Head of caudate nucleus (tissue), 42 donors: ENCODE measurements at regions not wholly inside any gene's neighbourhood (a gene's known extent, or its start where the extent isn't known, plus 50 kb on each side); places are given as distances from the start of the nearest gene placed in this dataset.

Experiments
- DNase-seq, 42 donors: peaks; one replicate each; pipeline versions ENCODE4 v3.0.0 to v3.0.0-alpha.2; 2020 to 2021; ENCODE audit warnings: mixed read lengths in 7 of 42
- intact Hi-C: fragments of 100-400 bp; cut with DNase I; formaldehyde crosslinking; loops from one replicate; pipeline ENCODE4 v1.15.0; 2022

- peak in 1 of 42 donors; percentile 34 for DNase-seq
- intact Hi-C loops: no loop called here
These were observed 126.3 kb downstream of the SLC25A47 start for GRCh38 chr14:100449225-100449987.

GRCh38 chr14:100450049-100450448 is 126.9 kb downstream of the SLC25A47 start:
- intact Hi-C loops: no loop called here
- DNase-seq: no peak

- no peak for DNase-seq
- intact Hi-C loops: no loop called here
These were observed 127.6 kb downstream of the SLC25A47 start for GRCh38 chr14:100450736-100451135.

- intact Hi-C loops: no loop called here
- DNase-seq: no peak
These were observed 128.1 kb downstream of the SLC25A47 start for GRCh38 chr14:100451264-100451663.

GRCh38 chr14:100453930-100454329 is 130.8 kb downstream of the SLC25A47 start:
- intact Hi-C loops: no loop called here
- DNase-seq: no peak

DNA sequence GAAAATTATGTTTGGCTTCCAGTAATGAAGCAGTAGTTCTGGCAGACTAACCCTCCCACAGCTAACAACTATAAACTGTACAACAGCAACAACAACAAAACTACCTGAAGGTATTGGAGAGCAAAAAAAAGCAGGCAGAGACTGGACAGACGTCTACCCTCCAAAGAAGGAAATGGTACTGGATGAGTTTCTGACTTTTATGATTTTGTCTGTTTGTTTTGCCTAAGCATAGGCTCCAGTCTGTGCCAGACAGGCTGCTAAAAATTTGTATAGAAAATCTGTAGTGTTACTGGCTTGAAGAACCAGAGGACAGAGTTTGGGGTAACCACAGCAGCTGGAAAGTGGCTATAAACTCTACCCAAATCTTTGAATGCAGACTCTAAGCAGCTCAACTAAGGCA is 131.3 kb downstream of the SLC25A47 start:
- intact Hi-C loops: no loop called here
- no peak for DNase-seq

DNA sequence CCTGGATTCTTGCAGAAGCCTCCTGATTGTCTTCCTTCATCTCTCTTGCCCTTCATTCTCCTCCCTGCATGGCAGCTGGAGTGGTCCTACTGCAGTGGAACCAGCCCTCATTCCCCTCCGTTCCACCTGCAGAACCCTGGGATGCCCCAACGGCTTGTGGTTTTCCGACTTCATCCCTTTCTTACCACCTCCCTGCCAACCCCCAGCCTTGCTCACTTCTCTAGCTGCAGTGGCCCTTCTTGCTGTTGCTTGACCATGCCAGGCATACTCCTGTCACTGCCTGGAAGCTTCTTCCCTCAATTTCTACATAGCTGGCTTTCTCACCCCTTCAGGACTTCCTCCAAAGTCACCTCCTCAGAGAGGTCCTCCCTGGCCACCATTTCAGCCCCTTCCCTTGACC is 123.3 kb downstream of the BEGAIN start:
- intact Hi-C loops: no loop called here
- DNase-seq: no peak

DNA sequence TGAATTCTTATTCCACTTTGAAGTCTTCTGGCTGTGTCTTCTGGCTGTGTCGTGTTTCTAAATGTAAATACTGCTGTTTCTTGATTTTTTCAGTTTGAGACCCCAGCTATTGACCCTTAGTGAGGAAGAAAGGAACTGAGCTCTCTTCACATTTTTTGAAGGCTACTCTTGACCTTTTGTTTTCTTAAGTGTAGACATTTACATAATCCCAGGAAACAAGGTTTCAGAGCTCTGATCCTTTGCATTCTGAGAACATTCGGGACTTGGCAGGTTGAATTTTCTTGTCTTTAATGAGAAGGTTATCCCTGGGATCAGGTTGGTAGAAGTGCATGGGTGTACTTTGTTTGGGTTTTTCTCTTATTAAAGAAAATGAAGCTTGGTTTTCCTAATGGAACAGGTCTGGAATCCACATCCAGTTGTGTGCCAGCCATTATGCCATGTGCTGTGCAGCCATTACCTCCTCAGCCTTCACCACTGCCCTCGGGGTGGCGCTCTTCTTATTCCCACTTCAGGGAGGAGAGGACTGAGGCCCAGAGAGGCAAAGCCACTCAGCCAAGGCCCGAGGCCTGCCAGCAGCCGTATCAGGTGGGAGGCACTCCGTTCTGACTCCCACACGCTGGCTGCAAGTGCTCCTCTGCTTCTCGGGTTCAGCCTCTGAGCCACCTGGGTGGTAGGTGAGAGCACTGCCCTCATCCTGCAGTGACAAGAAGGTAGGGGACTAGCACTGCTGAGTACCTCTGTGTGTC is 120.9 kb downstream of the BEGAIN start:
- intact Hi-C loops: no loop called here
- DNase-seq: no peak

DNA sequence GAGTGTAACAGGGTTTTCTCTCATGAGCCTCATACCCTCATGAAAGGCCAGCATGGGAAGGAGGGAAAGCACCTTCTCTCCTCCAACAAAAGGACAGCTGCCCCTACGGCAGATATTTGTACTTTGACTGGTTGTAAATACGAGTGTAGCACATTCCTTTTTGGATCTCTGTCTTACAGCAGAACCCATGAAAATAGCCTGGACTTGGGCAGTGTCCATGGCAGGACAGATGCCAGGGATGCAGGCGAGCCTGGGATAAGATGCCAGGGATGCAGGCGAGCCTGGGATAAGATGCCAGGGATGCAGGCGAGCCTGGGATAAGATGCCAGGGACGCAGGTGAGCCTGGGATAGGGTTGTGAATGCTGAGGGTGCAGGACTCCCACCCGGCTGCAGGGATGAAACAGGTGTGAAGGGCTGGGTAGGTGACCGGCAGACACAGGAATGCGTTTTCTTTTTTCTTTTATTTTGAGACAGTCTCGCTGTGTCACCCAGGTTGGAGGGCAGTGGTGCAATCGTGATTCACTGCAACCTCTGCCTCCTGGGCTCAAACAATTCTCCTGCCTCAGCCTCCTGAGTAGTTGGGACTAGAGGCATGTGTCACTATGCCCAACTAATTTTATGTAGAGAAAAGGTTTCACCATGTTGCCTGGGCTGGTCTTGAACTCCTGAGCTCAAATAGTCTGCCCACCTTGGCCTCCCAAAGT is 120.0 kb downstream of the BEGAIN start:
- intact Hi-C loops: no loop called here
- no peak for DNase-seq

- intact Hi-C loops: no loop called here
- no peak for DNase-seq
These were observed 119.3 kb downstream of the BEGAIN start for GRCh38 chr14:100467939-100468338.

- intact Hi-C loops: no loop called here
- no peak for DNase-seq
These were observed 118.7 kb downstream of the BEGAIN start for GRCh38 chr14:100468557-100468956.

GRCh38 chr14:100469632-100470522 is 117.3 kb downstream of the BEGAIN start:
- intact Hi-C loops: no loop called here
- DNase-seq: no peak

GRCh38 chr14:100470523-100470897 is 116.7 kb downstream of the BEGAIN start:
- intact Hi-C loops: no loop called here
- DNase-seq: no peak

DNA sequence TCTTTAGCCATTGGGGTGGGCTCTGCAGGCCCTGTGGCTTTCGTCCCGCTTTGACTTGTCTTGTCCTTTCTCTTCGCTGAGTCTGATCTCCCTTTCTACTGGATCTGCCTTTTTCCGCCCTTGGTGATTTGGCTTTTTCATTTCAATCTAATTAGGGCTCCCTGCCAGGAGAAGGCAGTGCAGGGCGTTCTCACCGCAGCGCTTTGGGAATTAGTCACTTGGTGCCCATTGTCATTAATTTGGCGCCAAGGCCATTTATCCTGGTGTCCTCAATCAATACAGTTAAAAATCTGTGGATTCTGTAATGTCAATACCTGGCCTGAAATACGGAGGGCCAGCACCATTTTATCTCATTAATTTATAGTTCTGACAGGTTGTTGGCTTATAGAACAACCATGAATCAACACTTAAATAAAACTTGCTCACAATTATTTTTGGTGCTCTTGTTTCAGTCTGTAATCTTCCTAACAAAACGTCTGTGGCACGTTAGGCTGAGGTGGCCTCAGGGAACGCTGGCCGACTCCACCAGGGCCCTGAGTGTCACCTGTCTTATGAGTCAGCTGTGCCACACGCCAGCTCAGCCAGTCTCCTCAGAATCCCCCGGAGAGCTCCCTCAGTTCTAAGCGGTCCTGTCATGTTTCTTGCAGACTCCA is 115.7 kb downstream of the BEGAIN start:
- DNase-seq: no peak
- intact Hi-C loops: no loop called here

DNA sequence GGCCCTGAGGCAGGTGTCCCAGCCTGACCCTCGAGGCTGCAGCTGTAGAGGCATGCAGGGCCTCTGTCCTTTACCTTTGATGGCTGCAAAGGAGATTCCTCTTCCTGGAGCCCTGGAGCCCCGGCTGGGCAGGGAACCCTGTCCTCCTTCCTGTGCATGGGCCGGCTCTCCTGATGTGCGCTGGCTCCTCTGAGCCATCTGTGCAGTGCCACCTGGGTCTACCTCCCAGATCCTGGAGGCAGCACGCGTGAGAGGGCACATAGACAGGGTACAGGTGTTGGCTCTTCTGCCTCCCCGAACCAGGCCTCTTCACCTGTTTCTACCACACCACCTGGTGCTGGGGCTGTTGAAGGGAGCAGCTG is 115.1 kb downstream of the BEGAIN start:
- intact Hi-C loops: no loop called here

DNA sequence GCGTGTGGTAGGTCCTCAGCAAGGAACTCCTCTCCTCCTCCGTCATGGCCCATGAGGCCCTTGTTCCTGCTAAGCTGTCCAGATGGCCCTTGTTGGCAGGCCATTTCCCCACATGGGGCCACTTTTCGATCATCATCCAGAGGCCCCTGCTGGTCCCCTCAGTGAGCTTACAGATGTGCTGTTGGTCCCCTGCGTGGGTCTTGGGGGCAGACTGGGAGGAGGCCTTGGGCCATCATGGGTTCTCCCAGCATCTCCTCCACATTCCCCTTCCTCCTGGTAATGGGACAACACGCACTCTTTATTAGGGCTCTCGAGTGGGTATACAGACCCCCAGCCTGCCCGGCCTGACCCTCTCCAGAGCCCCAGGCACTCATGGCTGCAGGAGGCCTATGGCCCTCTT is 114.7 kb downstream of the BEGAIN start:
- intact Hi-C loops: no loop called here
- no peak for DNase-seq

More for the DNA sequence above, 115.1 kb downstream of the BEGAIN start:
- no peak for DNase-seq

DNA sequence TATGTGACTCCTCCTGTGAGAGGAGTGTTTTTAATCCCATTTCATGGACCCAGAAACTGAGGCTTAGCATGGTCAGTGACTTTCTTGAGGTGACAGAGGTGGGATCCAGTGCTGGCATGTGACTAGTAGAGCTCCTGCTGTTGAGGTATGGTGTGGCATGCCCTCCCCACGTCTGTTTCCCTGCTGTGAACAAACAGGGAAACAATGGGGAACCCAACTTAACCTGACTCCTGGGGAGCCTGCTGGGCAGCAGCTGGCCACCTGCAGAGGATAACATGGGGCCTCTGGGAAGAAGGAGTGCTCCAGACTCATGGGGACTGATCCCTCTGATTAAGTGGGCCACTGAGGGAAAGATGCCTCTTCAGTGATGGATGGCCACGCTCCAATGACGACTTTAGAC is 114.0 kb downstream of the BEGAIN start:
- DNase-seq: no peak
- intact Hi-C loops: no loop called here

GRCh38 chr14:100474196-100474595 is 113.0 kb downstream of the BEGAIN start:
- intact Hi-C loops: no loop called here
- no peak for DNase-seq

DNA sequence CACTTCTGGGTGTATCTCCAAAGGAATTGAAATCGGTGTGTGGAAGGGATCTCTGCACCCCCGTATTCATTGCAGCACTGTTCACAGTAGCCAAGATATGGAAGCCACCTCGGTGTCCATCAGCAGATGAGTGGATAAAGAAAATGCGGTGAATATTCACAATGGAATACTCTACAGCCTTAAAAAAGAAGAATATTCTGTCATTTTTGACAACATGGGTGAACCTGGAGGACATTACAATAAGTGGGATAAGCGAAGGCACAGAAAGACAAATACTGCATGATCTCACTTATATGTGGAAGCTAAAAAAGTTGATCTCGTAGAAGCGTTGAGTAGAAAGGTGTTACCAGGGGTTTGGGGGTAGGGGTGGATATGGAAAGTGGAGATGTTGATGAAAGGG is 111.9 kb downstream of the BEGAIN start:
- intact Hi-C loops: no loop called here

More for the DNA sequence above, 111.9 kb downstream of the BEGAIN start:
- no peak for DNase-seq
